A204.1 (cell line): ENCODE measurements at regions not wholly inside any gene's neighbourhood (a gene's known extent, or its start where the extent isn't known, plus 50 kb on each side); places are given as distances from the start of the nearest gene placed in this dataset.

ENCODE experiments used
- FAIRE-seq: peaks from 2 replicates; lab custom pipeline; 2012; peaks lifted over from hg19 to GRCh38; lab: Jason Lieb, UNC

- no peak for FAIRE-seq
Observed at GRCh38 chr17:12438813-12439586, 226.7 kb upstream of the MYOCD start.

DNA sequence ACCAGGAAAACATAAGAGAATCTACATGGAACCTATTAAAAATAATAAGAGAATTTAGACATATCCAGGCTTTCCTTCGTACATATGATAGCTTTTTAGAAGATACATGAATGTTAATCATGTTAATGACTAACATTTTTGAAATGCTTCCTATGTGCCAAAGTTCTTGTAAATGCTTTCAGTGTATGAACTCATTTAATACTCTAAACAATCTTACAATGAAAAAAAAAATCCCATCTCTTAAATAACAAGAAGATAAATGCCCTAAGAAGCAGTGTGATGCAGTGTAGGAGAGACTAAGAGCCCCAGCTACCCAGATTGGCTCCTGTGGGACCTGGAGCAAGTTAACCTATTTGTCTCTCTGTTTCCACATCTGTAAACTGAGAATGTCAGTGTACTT lies 220.4 kb upstream of the MYOCD start:
- no peak for FAIRE-seq

DNA sequence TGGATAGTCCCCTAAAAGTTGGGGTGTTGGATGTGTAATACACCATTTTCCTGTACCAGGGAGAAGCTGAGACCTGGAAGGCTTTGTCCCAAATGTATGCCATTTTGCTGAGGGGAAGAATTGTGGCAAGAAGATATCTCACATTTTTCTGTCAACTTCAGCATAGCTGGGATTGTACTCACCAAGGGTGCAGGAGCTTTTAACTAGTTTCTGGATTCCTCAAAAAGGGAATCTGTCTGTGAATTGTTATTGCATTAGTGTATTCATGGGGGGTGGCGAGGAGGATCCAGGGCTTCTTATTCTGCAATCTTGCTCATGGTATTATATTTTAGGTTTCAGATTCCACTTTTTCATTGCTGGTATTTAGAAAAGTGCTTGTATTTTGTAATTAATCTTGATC lies 208.2 kb upstream of the MYOCD start:
- no peak for FAIRE-seq

GRCh38 chr17:12459736-12460135 lies 206.0 kb upstream of the MYOCD start:
- FAIRE-seq = no peak

- no peak for FAIRE-seq
Observed at GRCh38 chr17:12463102-12463501, 202.6 kb upstream of the MYOCD start.

DNA sequence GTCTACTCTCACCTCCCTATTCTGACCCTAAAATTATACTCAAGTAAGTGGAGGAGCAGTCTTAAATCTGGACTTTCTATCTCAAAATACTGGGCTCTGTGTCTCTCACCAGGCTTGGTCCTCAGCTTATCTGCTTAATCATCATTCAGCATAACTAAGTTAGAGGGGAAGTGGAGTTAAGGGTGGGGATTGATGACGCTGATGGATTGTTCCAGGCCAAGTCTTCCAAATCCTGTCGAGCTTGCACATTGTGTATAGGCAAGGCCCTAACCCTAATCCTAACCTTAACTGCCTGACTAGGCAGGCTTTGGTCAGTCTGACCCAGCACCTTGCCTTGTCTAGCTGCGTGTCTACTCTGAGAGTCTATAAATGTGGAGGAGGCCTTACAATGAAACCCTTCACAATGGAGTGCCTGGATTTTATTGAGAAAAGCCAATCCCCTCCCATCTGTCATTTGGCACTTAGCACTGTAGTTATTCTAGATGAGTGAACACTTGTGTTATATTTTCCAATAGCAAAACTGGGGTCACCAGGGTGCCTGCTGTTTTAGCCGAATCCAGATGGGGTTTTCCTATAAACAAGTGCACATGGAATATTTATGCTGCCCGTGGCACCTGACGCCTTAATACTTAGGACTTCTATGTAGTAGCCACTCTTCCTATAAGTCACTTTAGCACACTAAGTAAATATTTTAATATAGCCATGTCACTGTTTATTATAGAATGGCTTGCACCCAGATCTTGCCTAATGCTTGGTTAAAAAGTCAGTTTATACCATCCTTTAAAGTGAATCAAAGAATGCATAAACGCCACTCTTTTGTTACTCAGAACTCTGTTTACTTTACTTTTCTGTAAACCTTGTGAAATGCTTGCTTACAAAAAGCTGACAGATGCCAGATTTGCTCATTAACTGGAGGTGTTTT lies 193.2 kb upstream of the MYOCD start:
- FAIRE-seq = no peak

DNA sequence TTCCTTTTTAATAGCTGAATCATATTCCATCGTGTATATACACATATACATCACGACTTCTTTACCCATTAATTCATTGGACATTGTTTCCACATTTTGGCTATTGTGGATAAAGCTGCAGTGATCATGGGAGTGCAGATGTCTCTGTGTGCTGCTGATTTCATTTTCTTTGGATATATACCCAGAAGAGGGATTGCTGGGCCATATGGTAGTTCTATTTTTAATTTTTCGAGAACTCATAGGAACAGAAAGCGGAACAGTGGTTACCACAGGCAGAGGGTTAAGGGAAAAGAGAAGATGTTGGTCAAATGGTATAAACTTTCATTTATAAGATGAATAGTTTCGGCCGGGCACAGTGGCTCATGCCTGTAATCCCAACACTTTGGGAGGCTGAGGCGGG lies 187.4 kb upstream of the MYOCD start:
- FAIRE-seq = no peak

DNA sequence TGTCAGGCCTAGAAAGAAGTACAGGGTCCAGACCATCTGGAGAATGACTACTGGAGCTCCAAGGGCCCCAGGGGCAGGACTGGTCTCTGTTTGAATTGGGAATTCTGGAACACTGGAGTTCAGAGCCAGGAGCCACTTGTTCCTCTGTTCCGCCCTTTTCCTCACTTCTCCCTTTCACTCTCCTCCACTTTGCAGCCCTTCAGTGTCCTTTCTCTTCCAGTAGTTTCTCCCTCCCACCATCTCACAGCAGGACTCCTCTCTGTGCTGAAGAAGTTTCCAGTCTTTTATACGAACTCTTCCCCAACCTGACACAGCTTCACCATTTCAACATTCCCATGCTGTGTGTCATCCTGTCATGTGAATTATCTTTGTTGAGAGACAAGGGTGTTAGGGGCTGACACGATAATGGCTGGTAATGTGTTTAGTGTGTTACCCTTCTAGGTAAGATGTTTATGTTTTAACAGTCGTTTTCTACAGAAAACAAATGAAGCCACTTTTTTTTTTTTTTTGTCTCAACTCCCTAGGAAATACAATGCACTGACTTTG lies 180.3 kb upstream of the MYOCD start:
- FAIRE-seq = no peak

DNA sequence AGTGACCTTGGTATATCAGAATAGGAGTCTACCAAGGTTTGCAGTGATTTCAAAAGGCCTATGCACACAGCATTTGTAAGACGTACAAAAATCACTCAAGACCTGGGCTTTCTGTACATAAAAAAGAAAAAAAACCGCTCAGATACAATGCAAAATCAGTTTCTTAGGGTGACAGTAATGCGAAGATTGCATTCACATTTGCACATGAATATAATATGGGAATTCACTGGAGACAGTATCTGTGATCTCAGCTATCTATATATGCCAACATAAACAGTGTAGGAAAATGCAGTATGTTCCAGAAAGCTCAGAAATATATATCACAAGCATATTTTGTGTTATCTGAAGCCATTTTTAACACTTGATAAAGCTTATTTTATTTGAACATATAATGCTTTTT lies 176.4 kb upstream of the MYOCD start:
- no peak for FAIRE-seq

- no peak for FAIRE-seq
Observed at GRCh38 chr17:12492450-12492849, 173.2 kb upstream of the MYOCD start.

DNA sequence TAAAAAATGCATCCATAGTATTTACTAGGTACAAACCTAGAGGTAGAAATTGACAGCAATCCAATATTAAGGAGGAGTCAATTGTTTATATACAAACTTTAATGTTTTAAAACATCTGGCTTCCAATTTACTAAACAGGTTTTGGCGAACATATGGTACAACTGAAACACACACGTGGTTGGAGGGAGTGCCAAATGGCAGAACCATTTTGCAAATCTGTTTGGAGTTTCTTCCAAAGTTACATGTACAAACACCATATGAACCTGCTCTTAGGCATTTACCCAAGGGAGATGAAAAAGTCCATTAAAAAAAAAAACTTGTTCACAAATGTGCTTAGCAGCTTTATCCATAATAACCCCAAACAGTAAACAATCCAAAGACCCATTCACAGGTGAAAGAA lies 159.8 kb upstream of the MYOCD start:
- FAIRE-seq = no peak

GRCh38 chr17:12507026-12507595 lies 158.6 kb upstream of the MYOCD start:
- no peak for FAIRE-seq

GRCh38 chr17:12509801-12510200 lies 155.9 kb upstream of the MYOCD start:
- no peak for FAIRE-seq

DNA sequence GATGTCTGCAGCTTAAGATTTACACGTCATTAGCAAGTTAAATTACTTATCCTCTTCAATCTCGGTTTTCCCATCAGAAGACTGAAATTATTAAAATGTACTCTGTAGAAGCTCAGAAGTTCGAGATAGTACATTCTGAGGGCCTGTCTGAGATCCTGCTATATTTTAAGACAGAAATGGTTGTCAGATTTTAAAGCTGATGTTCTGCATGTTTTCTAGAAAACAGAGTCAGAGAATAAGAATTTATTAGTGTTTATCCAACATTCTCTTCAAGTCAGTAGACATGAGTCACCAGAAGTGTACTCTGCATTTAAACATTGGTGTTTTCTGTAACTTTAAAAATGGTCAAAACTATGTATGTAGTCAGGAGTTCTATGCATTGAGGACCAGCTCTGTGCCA lies 155.2 kb upstream of the MYOCD start:
- no peak for FAIRE-seq

DNA sequence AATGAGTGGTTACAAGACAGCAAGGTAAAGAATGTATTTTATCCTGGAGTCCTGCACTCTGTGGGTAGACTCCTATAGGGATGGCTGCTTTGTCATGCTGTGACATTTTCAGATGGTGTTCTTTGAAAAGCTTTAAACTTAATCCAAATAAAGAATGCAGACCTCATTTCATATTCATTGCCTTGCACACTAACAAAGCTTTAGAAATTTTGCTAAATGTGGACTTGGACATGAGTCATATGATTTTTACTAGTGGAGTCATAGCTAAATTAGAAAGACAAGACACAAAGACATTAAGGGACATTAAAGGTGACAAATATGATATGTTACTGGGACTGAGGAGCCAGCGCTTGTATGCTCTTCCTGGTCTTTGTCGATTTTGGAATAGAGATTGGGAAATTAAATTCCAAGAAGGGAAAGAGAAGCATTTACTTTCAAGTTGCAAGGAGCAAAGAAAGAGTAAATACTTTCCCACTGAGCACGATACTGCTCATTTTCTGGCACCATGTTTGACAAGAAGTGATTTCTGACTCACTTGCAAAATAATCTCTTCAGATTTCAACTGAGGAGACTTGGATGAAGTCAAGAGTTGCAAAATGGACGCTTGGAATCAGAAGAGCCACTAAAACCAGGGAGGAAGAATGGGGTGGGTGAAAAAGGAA lies 152.9 kb upstream of the MYOCD start:
- FAIRE-seq = no peak

DNA sequence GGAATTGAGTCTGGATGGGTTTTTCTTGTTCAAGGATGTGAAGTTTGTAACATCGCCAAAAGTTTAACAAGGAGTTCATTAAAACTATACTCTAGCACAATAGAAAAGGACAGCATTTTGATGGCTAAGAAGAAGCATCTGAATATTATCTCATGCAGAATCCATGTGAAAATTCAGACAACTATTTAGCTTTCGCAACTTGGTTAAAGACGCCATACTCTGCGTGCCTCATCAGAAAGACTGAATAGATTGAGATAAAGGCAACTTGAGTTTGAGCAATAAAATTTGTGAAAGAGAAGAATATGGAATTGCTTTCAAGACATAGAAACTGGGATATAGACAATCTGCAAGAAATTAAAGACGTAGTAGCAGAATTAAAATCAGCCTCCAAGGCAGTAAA lies 151.1 kb upstream of the MYOCD start:
- no peak for FAIRE-seq

GRCh38 chr17:12519956-12520594 lies 145.6 kb upstream of the MYOCD start:
- no peak for FAIRE-seq

DNA sequence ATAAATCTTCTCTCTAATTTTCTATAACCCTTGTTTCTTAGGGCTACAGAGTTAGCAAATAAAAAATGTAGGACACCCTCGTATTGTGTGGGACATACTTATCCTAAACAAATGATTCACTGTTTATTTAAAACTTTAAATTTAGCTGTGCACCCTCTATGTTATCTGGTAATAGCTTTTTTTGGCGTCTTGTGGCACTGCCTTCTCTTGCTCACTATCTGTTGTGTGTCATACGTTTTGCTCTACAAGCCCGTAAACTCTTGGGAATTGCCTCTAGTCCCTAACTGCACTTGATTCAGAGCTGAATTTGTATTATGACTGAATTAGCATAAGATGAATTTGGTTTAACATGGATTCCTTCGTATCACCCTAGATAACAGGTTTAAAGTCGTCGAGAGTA lies 144.3 kb upstream of the MYOCD start:
- no peak for FAIRE-seq

DNA sequence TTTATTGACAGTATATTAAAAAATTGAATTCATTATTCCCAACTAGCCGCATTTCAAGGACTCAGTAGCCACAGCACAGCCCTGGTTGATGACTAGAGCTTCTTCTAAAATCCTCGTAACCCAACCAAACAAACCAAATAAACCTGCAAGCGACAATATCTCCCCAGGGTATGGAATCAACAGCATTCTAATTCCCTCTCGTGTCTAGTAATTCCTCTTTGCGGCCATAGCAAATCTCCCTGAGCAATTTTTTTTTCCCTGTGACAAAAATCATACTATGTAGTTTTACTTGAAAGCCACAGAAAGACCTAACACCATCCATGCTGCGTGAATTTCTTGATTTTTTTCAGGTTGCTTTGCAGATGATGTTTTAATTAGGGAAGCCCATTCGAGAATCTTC lies 143.4 kb upstream of the MYOCD start:
- no peak for FAIRE-seq

GRCh38 chr17:12522743-12523183 lies 142.9 kb upstream of the MYOCD start:
- FAIRE-seq = no peak

- no peak for FAIRE-seq
Observed at GRCh38 chr17:12523244-12523643, 142.4 kb upstream of the MYOCD start.

- no peak for FAIRE-seq
Observed at GRCh38 chr17:12528036-12528435, 137.7 kb upstream of the MYOCD start.
